MM.1S (cell line): ENCODE measurements at regions not wholly inside any gene's neighbourhood (a gene's known extent, or its start where the extent isn't known, plus 50 kb on each side); places are given as distances from the start of the nearest gene placed in this dataset.

ENCODE experiments used
- DNase-seq: peaks from one replicate; pipeline ENCODE4 v3.0.0-alpha.2; 2015
- H2AFZ ChIP-seq: fragments of 300-600 bp; sonication (generic); 2 replicates; pipeline ENCODE4 v1.6.0; 2016; ENCODE audit warnings: antibody characterized with exemption, low read length
- H3F3A ChIP-seq: fragments of 300-600 bp; sonication (generic); 2 replicates; pipeline ENCODE4 v1.6.1; 2016; ENCODE audit warnings: mild to moderate bottlenecking, antibody characterized with exemption, low read length, moderate library complexity, mixed read lengths; ENCODE audit not compliant: insufficient read depth
- H3K27ac ChIP-seq: fragments of 300-600 bp; sonication (generic); 2 replicates; pipeline ENCODE4 v1.5.1; 2016; ENCODE audit warnings: mild to moderate bottlenecking, low read length
- H3K27me3 ChIP-seq: fragments of 300-600 bp; sonication (generic); replicated peaks from 2 replicates; pipeline ENCODE4 v1.6.0; 2016; ENCODE audit warnings: low read length; ENCODE audit not compliant: insufficient read depth
- H3K36me3 ChIP-seq: fragments of 300-600 bp; sonication (generic); replicated peaks from 2 replicates; pipeline ENCODE4 v1.6.1; 2016; ENCODE audit warnings: mild to moderate bottlenecking, low read length, mixed read lengths; ENCODE audit not compliant: insufficient read depth
- H3K4me1 ChIP-seq: fragments of 300-600 bp; sonication (generic); 2 replicates; pipeline ENCODE4 v1.6.1; 2016; ENCODE audit warnings: low read length, mixed read lengths
- H3K4me2 ChIP-seq: fragments of 300-600 bp; sonication (generic); 2 replicates; pipeline ENCODE4 v1.6.0; 2016; ENCODE audit warnings: low read depth, low read length
- H3K4me3 ChIP-seq: fragments of 300-600 bp; sonication (generic); 2 replicates; pipeline ENCODE4 v1.5.1; 2016; ENCODE audit warnings: low read length, mixed read lengths
- H3K79me2 ChIP-seq: fragments of 300-600 bp; sonication (generic); 2 replicates; pipeline ENCODE4 v1.6.1; 2016; ENCODE audit warnings: mixed run types, low read length, mixed read lengths
- H3K9ac ChIP-seq: fragments of 300-600 bp; sonication (generic); 2 replicates; pipeline ENCODE4 v1.6.1; 2016; ENCODE audit warnings: low read length, mixed read lengths
- H3K9me2 ChIP-seq: fragments of 300-600 bp; sonication (generic); replicated peaks from 2 replicates; pipeline ENCODE4 v1.6.1; 2016; ENCODE audit warnings: mild to moderate bottlenecking, low read length, mixed read lengths; ENCODE audit not compliant: insufficient read depth
- H3K9me3 ChIP-seq: fragments of 300-600 bp; sonication (generic); replicated peaks from 2 replicates; pipeline ENCODE4 v1.6.1; 2016; ENCODE audit warnings: mild to moderate bottlenecking, low read length, mixed read lengths; ENCODE audit not compliant: insufficient read depth
- H4K20me1 ChIP-seq: fragments of 300-600 bp; sonication (generic); 2 replicates; pipeline ENCODE4 v1.6.1; 2016; ENCODE audit warnings: mild to moderate bottlenecking, low read length, moderate library complexity, mixed read lengths; ENCODE audit not compliant: insufficient read depth
- EZH2 ChIP-seq: fragments of 300-600 bp; sonication (generic); optimal IDR thresholded peaks from 2 replicates; pipeline ENCODE3; 2017; ENCODE audit warnings: low read depth, mild to moderate bottlenecking, antibody characterized with exemption, low read length, mixed read lengths
- EZH2phosphoT487 ChIP-seq: fragments of 300-600 bp; sonication (generic); IDR thresholded peaks from 2 replicates; pipeline ENCODE4 v1.6.1; 2018; ENCODE audit warnings: antibody characterized with exemption, low read length
- TF ChIP-seq, protein P1 (sequence below): fragments of 300-600 bp; sonication (generic); IDR thresholded peaks from 2 replicates; pipeline ENCODE4 v1.5.1; 2016; ENCODE audit warnings: antibody characterized with exemption, low read length, mixed read lengths

DNA sequence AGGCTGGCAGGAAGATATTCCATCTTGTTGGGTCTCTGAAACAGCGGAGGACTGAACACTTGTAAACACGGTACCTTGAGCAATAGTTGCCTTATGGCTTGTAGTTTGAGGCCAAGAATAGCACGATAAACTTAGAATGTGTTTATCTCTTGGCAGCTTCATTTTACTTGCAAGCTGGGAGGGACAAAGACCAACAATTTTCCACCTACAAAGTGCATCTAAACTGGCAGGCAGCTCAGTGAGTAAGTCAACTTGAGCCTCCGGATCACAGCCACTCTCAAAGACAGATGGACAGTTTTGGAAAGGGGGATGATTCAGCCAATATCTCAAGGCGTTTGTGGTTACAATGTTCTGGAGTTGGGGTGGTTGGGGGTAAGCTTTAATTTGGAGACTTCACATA lies 652.6 kb downstream of the CETN3 start:
- no peaks in the 10 kb centered on the region for H3K79me2 ChIP-seq
- H3K9ac ChIP-seq, result no peak overlapping the region
- no peaks in the 10 kb centered on the region for H3K4me1 ChIP-seq
- H3K4me2 ChIP-seq, result no peak overlapping the region
- no peaks in the 10 kb centered on the region for H4K20me1 ChIP-seq
- no peaks in the 10 kb centered on the region for H3K27me3 ChIP-seq
- no peak overlapping the region for H2AFZ ChIP-seq
- no peaks in the 10 kb centered on the region for H3K9me2 ChIP-seq
- DNase-seq, result no peak
- H3K36me3 ChIP-seq, result no peaks in the 10 kb centered on the region
- TF ChIP-seq, protein P1, sequence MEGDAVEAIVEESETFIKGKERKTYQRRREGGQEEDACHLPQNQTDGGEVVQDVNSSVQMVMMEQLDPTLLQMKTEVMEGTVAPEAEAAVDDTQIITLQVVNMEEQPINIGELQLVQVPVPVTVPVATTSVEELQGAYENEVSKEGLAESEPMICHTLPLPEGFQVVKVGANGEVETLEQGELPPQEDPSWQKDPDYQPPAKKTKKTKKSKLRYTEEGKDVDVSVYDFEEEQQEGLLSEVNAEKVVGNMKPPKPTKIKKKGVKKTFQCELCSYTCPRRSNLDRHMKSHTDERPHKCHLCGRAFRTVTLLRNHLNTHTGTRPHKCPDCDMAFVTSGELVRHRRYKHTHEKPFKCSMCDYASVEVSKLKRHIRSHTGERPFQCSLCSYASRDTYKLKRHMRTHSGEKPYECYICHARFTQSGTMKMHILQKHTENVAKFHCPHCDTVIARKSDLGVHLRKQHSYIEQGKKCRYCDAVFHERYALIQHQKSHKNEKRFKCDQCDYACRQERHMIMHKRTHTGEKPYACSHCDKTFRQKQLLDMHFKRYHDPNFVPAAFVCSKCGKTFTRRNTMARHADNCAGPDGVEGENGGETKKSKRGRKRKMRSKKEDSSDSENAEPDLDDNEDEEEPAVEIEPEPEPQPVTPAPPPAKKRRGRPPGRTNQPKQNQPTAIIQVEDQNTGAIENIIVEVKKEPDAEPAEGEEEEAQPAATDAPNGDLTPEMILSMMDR, result no peak
- TF ChIP-seq EZH2, result no peak
- TF ChIP-seq EZH2phosphoT487, result no peak
- no peaks in the 10 kb centered on the region for H3F3A ChIP-seq
- no peak overlapping the region for H3K4me3 ChIP-seq
- H3K9me3 ChIP-seq, result no peaks in the 10 kb centered on the region
- H3K27ac ChIP-seq, result no peak overlapping the region

DNA sequence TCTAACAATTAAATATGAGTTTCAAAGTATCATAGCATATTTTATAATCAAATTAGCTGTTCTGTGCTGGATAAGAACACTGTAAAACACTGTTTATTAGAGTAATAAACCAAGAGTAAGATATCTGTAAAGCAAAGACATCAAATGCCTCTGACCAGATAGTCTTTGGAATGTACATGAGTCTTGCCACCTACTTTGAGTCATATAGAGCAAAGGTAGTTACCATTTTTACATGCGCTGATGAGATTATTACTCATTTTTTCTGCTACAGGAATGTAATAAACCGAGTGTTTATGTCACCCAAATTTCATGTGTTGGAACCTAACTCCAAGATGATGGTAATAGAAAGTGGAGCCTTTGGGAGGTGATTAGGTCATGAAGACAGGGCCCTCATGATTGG lies 654.5 kb downstream of the CETN3 start:
- no peak for DNase-seq
- no peak overlapping the region for H3K4me2 ChIP-seq
- H3F3A ChIP-seq, result no peaks in the 10 kb centered on the region
- H3K36me3 ChIP-seq, result no peaks in the 10 kb centered on the region
- H3K9ac ChIP-seq, result no peak overlapping the region
- H3K79me2 ChIP-seq, result no peaks in the 10 kb centered on the region
- H4K20me1 ChIP-seq, result no peaks in the 10 kb centered on the region
- H3K27ac ChIP-seq, result no peak overlapping the region
- H3K4me1 ChIP-seq, result no peaks in the 10 kb centered on the region
- no peaks in the 10 kb centered on the region for H3K9me3 ChIP-seq
- TF ChIP-seq EZH2 (no peak), EZH2phosphoT487 (no peak)
- TF ChIP-seq, protein P1, result no peak
- no peaks in the 10 kb centered on the region for H3K9me2 ChIP-seq
- H3K27me3 ChIP-seq, result no peaks in the 10 kb centered on the region
- no peak overlapping the region for H3K4me3 ChIP-seq
- no peak overlapping the region for H2AFZ ChIP-seq

DNA sequence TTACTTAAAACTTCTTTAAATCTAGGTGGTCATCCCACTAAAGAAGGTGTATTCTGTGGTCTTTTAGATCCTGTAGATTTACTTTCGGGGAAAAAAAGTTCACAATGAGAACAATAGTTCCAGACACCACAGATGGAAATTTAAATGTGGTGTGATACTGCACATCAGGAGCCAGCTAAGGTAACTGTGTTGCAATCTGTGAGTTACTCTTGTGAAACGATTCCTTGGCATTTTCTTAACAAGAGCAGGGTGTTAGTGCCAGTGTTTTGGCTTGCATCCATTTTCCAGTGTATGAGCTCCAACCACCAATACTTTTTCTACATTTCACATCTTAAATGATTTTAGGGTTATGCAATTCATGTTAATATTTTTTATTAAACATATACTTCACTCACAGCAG lies 674.5 kb downstream of the CETN3 start:
- no peak overlapping the region for H3K4me3 ChIP-seq
- H3K9me3 ChIP-seq, result no peaks in the 10 kb centered on the region
- peaks cover 1% of the 10 kb centered on the region; the same call in 1 of the 2 replicates for H3K4me1 ChIP-seq
- no peaks in the 10 kb centered on the region for H3K27me3 ChIP-seq
- TF ChIP-seq EZH2, result no peak
- TF ChIP-seq, protein P1, result no peak
- TF ChIP-seq EZH2phosphoT487, result no peak
- no peak overlapping the region for H3K27ac ChIP-seq
- no peaks in the 10 kb centered on the region for H3K9me2 ChIP-seq
- DNase-seq, result no peak
- no peaks in the 10 kb centered on the region for H3F3A ChIP-seq
- no peak overlapping the region for H3K4me2 ChIP-seq
- H3K79me2 ChIP-seq, result no peaks in the 10 kb centered on the region
- no peak overlapping the region for H3K9ac ChIP-seq
- no peaks in the 10 kb centered on the region for H3K36me3 ChIP-seq
- no peak overlapping the region for H2AFZ ChIP-seq
- H4K20me1 ChIP-seq, result no peaks in the 10 kb centered on the region
